ENCODE measurements at regions not wholly inside any gene's neighbourhood (a gene's known extent, or its start where the extent isn't known, plus 50 kb on each side); places are given as distances from the start of the nearest gene placed in this dataset.

GRCh38 chr2:237035781-237036475, 49.8 kb upstream of the COPS8 start (continued):
- no peak for TF ChIP-seq MXI1 (conservative IDR thresholded peaks at IDR 0.05; ENCODE audit: poor library complexity, severe bottlenecking)
- no peak for TF ChIP-seq POLR2AphosphoS5 (IDR thresholded peaks at IDR 0.05)

Small RNA genes lying in the stretch of these regions (small RNA-seq; reads per million reads assigned to genes)
- 0 reads per million in 3 experiments for gene RNU6-1051P

Measured in neural cell (in vitro differentiated cells).